ENCODE measurements at regions not wholly inside any gene's neighbourhood (a gene's known extent, or its start where the extent isn't known, plus 50 kb on each side); places are given as distances from the start of the nearest gene placed in this dataset.

GRCh38 chr12:88820012-88820411 lies 239.7 kb upstream of the KITLG start:
- TF ChIP-seq CTCF (IDR thresholded peaks at IDR 0.05; ENCODE audit: low read depth, low read length, poor library complexity, severe bottlenecking) (no peak), EZH2phosphoT487 (IDR thresholded peaks at IDR 0.05; ENCODE audit: borderline replicate concordance, low read length) (no peak)

Data from DOHH2 (cell line).